GM23248 (cell line): ENCODE measurements at regions not wholly inside any gene's neighbourhood (a gene's known extent, or its start where the extent isn't known, plus 50 kb on each side); places are given as distances from the start of the nearest gene placed in this dataset.

Experiments
- EZH2 ChIP-seq: fragments of 200-600 bp; sonication (generic); IDR thresholded peaks from 2 replicates; pipeline ENCODE4 v1.6.1; 2018; ENCODE audit warnings: antibody characterized with exemption, mild to moderate bottlenecking; ENCODE audit not compliant: insufficient read depth, poor library complexity, severe bottlenecking
- EZH2phosphoT487 ChIP-seq: fragments of 200-600 bp; sonication (generic); IDR thresholded peaks from 2 replicates; pipeline ENCODE4 v1.6.1; 2018; ENCODE audit warnings: antibody characterized with exemption, moderate library complexity, mild to moderate bottlenecking, low read depth; ENCODE audit not compliant: insufficient read depth

- TF ChIP-seq EZH2 (no peak), EZH2phosphoT487 (no peak)
Measured at GRCh38 chr4:79237851-79238250, 88.0 kb downstream of the NAA11 start.
